ENCODE measurements at regions not wholly inside any gene's neighbourhood (a gene's known extent, or its start where the extent isn't known, plus 50 kb on each side); places are given as distances from the start of the nearest gene placed in this dataset.
A peak's percentile ranks its signal among the peaks of the same experiment; 100 is the strongest.
"Not testable (repeated sequence)": the region's sequence is repeated elsewhere in the genome, so short reads cannot be mapped to it uniquely, and the experiment has no call there.

DNA sequence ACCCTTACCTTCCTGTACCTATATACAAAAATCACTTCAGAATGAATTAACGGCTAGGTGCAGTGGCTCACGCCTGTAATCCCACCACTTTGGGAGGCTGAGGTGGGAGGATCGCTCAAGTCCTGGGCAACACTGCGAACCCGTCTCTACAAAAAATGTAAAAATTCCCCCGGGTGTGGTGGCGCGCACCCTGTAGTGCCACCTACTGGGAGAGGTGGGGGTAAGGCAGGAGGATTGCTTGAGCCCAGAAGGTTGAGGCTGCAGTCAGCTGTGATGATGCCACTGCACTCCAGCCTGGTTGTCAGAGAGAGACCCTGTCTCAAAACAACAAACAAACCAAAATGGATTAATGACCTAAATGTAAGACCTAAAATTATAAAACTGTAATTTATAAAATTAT is 307.6 kb downstream of the SPATA31A1 start:
- not testable (repeated sequence) for H3K27ac ChIP-seq, H3K4me3 ChIP-seq

DNA sequence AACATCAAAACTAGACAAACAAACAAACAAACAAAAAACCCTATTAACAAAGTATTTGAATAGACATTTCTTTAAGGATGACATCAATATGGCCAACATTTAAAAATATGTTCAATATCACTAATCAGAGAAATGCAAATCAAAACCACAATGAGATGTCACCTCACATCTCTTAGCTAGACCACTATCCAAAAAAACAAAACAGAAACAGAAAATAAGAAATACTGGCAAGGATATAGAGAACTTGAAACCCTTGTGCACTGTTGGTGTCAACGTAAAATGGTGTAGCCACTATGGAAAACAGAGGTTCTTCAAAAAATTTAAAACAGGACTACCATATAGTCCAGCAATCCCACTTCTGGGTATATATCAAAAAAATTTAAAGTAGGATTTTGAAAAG is 308.2 kb downstream of the SPATA31A1 start:
- not testable (repeated sequence) for H3K27ac ChIP-seq, H3K4me3 ChIP-seq

DNA sequence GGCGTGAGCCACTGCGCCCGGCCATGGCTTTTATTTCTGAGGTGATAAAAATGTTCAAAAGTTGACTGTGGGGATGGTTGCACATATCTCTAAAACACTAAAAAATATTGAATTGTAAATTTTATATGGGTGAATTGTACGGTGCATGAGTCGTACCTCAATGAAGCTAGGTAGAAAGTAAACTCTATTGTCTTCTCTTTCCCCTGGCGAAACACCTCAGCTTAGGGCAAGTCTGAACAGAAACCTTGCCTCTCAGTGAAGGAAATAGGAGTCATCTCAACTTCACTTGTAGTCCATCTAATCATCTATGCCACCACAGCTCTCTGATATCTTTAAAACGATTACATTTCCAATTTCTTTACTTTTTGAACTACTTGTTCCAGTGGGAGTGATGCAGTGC is 309.6 kb downstream of the SPATA31A1 start:
- H3K27ac ChIP-seq, H3K4me3 ChIP-seq: not testable (repeated sequence)

DNA sequence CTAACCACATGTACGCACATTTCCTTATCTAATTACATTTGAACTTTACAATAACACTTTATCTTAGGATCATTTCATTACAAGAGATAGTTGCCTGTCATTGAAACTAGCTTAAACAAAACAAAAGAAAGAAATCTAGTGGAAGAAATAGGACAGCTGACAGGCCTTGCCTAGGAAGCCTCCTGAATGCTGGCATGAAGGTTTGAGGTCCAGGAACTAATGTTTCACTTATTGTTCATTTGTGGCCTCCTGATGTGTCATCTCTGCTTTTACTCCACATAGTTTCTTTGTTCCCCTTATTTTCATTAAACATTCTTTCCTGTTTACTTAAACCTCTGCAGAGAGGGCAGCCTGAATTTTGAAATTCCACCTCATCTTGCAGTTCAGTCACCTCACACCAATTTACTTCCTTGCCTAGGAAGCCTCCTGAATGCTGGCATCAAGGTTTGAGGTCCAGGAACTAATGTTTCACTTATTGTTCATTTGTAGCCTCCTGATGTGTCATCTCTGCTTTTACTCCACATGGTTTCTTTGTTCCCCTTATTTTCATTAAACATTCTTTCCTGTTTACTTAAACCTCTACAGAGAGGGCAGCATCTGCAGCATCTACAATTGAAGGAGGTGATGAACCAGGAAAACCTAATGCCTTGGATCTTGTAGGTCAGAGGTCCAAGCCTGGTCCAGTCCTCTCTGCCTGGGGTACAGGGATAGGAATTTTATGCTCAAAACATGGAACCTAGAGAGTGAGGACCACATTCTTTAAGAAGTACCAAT is 319.2 kb downstream of the SPATA31A1 start:
- not testable (repeated sequence) for H3K4me3 ChIP-seq, H3K27ac ChIP-seq

DNA sequence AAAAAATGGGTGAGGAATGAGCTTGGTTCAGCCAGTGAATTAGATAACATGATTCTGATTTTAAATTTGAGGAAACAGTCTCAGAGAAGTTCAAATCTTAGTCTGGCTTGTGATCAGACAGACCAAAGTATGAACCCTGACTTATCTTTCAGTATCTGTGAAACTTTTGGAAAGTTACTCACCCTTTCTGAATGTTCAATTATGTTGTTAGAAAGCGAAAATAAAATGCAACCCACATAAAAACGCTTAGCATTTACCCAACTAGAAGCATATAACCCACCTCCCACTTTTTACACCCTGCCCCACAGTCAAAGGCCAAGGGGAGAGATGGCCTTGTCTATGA is 319.7 kb downstream of the SPATA31A1 start:
- H3K4me3 ChIP-seq, H3K27ac ChIP-seq: not testable (repeated sequence)

DNA sequence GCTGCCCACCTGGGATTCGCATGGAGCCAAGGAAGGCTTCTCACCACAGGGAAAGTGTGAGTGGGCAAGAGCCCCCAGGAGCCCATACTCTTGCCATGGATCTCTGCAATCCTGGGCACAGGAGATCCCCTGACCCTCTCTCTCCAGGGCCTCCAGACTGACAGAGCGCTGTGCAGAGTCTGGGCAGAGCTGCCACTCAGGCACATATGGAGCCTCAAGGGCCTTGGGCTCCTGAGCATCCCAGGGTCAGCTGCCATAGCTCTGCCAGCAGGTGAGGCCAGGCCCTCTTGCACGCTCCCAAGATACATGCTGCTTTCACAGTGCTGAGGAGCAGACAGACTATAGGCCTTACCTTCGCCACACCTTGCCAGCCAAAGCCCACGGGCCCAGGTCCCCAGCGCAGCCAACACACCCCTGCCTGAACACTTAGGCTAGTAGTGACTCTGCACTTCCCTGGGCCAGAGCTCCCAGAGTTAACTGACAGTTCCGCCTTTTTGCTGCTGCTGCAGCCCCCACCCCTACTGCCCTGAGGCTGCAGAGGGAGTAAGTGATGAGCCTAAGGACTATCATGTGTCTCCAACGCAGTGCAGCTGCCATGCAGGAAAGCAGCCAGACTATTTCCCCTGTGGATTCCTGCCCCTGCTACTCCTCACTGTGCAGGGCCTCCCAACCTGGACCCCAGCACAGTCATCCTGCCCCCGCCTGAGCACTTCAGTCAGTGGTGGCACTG is 323.2 kb downstream of the SPATA31A1 start:
- H3K4me3 ChIP-seq, H3K27ac ChIP-seq: not testable (repeated sequence)

DNA sequence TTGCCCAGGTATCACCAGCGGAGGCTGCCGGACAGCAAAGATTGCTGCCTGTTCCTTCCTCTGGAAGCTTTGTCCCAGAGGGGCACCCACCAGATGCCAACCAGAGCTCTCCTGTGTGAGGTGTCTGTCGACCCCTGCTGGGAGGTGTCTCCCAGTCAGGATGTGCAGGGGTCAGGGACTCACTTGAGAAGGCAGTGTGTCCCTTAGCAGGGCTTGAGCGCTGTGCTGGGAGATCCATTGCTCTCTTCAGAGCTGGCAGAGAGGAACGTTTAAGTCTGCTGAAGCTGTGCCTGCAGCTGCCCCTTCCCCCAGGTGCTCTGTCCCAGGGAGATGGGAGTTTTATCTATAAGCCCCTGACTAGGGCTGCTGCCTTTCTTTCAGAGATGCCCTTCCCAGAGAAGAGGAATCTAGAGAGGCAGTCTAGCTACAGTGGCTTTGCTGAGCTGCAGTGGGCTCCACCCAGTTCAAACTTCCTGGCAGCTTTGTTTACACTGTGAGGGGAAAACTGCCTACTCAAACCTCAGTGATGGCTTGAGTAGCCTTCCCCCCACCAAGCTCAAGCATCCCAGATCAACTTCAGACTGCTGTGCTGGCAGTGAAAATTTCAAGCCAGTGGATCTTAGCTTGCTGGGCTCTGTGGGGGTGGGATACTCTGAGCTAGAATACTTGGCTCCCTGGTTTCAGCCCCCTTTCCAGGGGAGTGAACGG is 325.4 kb downstream of the SPATA31A1 start:
- not testable (repeated sequence) for H3K27ac ChIP-seq, H3K4me3 ChIP-seq

DNA sequence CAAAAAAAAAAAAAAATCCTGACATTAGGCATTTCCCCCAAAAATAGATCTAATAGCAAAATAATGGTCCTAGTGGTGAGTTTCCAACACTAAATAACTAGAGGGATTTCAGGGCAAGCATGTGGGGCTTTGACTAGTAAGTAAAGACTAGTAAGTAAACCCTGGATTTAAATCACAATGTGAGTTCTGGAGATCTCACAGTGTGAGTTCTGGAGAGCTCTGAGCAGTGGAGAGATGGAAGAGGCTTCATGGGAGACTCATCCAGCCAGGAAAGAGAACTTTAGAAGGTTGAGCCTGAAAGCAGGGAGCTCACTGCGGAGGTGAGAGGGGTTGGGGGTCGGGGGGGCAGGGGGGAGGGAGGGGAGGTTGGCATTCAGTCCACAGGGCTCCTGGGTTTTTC is 373.4 kb downstream of the SPATA31A1 start:
- H3K4me3 ChIP-seq, H3K27ac ChIP-seq: not testable (repeated sequence)

DNA sequence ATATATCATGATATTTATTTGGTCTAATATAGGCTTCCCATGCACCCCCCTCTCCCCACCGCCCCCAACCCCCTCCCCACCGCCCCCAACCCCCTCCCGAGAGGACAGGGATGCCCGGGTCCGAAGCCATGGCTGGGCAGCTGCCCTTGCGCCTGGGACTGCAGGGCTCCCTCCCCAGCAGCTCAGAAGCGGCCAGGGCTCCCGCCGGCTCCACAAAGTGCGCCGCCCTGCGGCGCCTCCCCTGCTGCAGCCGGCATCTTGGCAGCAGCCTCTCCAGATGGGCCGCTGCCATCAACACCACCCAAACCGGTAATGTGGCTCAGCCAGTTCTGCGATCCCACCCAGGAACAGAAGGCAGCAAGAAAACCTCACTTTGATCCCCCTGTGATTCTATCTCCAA is 389.4 kb downstream of the SPATA31A1 start:
- H3K4me3 ChIP-seq, H3K27ac ChIP-seq: not testable (repeated sequence)

DNA sequence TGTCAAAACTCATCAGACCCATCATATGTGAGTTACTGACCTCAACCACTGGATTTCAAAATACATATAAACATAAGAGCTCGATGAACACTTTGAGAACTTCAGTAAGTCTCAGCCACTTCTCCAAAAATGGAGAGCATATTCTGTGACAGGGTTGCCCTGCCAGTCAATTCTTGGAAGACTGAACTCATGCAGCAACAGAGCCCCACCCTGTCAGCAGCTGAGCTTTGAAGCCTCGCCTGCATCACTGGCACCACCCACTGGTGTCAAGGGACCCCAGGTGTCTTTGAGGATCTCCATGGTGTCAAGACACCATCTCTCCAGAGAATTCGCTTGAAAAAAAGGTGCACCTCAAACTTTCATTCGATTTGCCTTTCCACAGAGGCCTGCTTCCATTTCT is 420.1 kb downstream of the SPATA31A1 start:
- not testable (repeated sequence) for H3K27ac ChIP-seq, H3K4me3 ChIP-seq

DNA sequence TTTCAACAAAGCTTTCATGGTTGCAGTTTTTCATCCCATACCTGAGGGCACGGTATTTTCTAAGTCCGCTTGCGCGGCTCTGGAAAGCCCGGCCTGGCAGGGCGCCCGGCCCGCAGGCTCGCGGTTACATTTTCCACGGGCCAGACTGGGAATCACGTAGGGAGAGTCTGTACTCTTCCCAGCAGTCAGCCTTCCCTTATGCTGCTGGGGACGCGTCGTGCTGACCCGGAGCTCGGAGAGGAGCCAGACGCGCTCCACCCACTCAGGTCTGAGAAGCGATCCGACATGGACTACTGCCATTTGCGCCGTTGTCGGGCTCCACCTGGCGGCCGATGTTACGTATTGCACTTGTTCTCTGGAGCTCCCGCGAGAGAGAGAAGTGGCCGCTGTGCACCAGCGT is 435.9 kb downstream of the SPATA31A1 start:
- not testable (repeated sequence) for H3K27ac ChIP-seq
- peak overlapping the region in 4 of 7 experiments; percentile 17 to 35 (median 28) for H3K4me3 ChIP-seq

DNA sequence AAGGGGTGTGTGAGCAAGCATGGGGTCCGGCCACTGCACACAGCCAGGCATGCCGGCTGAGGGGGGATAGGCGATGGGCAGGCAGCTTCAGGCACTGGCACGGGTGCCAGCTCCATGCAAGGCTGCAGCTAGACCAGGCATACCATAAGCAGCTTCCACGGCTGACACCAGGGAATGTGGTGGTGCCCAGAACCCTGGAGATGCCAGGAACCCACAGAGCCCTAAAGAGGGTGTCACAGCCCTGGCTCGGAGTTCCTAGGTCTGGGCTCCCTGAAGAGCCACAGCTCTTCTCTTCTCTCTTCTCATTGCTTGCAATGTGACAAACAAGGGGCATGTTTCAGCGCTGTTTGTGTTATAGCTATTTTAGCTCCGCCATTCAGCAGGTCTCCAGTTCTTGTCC is 442.5 kb downstream of the SPATA31A1 start:
- not testable (repeated sequence) for H3K27ac ChIP-seq, H3K4me3 ChIP-seq

DNA sequence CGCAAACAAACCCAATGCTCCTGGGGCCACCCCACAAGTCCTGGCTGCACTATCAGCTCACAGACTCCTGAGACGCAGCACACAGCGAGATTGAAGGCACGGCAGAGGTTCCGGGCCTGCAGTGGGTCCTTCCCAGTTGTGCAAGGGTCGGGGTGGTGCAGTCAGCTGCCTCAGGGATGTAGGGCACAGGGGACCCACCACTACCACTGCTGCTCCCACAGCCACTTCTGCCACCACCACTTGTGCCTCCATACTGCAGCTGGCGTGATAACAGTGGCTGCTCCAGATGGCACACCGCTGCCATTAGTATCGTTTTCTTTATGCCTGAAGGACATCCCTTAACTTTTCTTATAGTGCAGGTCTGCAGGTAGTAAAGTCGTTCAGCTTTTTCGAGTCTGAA is 443.8 kb downstream of the SPATA31A1 start:
- H3K27ac ChIP-seq, H3K4me3 ChIP-seq: not testable (repeated sequence)

DNA sequence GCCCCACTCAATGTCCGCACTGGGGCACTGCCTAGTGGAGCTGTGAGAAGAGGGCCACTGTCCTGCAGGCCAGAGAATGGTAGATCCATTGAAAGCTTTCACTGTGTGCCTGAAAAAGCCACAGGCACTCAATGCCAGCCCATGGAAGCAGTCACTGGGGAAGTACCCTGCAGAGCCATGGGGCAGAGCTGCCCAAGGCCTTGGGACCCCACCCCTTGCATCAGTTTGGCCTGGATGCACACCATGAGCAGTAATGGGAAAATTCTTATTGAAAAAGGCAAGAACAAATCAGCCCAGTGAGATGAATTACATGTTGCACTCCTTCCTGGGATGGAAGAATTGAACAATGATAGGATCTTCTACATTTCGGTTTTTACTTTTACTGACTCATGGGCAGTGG is 447.1 kb downstream of the SPATA31A1 start:
- not testable (repeated sequence) for H3K4me3 ChIP-seq, H3K27ac ChIP-seq

DNA sequence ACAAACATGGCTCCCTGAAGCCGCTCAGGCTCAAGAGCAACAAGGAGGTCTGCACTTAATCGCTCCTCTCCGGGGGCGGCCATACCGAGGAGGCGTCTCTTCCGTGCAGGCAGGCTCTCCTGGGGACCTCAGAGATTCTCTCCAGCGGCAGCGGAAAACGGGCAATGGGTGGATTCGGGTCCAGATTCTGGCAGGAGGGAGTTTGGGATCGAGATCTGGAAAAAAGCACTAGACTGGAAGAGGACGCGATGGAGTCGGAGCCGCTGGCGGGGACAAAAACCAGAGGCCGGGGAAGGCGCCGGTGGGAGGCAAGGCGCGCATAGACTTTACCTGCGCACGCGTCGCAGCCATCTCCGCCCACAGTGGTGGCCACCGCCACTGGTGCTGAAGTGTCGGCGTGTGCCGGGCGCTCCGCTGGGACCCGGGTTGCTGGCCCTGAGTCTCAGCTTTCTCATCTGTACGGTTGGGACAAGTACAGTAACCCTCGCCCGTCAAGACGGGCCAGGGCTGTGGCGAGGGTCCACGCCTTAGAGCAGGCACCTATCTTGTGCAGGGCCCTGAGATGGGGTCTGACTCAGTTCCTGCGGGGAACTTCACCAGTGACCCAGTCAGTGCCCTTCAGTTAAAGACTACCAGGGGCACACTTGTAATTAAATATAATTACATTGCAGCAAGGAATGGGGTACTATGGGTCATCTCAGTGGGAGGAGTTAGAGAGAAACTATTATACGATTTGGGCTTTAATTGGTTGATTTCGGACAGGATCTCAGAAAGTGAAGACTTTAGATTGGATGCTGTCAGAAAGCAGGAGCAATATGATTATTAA is 454.1 kb downstream of the SPATA31A1 start:
- Histone ChIP-seq H3K4me3 (peak overlapping the region; percentile 36 to 61 (median 48)), H3K27ac (peak overlapping the region in 20 of 21 experiments; percentile 27 to 91 (median 81))

DNA sequence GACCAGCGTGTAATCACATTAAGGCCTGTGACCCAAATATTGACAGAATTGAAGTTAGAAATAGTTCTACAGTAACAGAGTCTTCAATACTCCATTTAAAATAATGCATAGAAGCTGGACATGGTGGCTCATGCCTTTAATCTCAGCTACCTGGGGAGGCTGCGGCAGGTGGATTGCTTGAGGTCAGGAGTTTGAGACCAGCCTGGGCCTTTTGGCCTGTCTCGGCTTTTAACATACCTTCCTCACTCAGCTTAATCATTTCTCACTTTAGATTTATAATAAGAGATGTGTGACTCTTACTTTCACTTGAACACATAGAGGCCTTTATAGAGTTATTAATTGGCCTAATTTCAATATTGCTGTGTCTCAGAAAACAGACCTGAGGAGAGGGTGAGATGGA is 454.9 kb downstream of the SPATA31A1 start:
- H3K4me3 ChIP-seq, H3K27ac ChIP-seq: not testable (repeated sequence)

DNA sequence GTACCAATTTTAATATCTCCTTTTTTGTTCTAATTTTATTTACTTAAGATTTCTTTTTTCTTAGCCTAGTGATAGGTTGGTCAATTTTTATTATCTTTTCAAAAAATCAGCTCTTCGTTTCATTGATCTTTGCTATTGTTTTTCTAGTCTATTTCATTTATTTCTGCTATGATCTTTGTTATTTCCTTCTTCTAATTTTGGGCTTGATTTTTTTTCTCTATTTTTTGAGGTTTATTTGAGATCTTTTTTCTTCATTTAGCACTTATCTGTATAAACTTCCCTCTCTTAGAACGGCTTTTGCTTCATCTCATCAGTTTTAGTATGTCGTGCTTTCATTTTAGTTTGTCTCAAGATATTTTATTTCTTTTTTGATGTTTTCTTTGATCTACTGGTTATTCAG is 456.1 kb downstream of the SPATA31A1 start:
- not testable (repeated sequence) for H3K4me3 ChIP-seq, H3K27ac ChIP-seq

DNA sequence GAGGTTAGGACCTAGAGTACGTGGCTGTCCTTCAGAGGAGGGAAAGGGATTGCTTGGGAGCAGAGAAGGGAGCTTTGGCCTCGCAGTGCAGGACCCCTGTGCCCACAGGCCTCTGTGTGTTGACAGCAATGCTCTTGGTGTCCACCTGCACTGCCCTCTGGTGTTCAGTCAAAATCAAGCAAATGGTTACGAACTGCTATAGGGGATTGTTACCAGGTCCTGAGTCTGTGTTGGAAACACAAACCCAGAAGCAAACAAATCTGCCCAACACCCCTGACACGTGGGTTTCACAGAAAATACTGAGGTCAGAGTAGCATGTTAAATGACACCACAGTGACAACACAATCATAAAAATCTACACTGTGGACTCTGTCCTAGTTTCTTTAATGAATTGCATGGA is 473.0 kb downstream of the SPATA31A1 start:
- H3K27ac ChIP-seq, H3K4me3 ChIP-seq: not testable (repeated sequence)

All from skin epidermis (tissue), 12 donors.